Thoracic aorta (tissue), 2 donors: ENCODE measurements at regions not wholly inside any gene's neighbourhood (a gene's known extent, or its start where the extent isn't known, plus 50 kb on each side); places are given as distances from the start of the nearest gene placed in this dataset.

Source experiments
- ATAC-seq: fragments of 150-250 bp; one replicate; pipeline ENCODE4 v1.8.0; 2017; ENCODE audit warnings: low read depth; ENCODE audit not compliant: insufficient number of reproducible peaks, low FRiP score
- DNase-seq: peaks from one replicate; pipeline ENCODE4 v3.0.0-alpha.2; 2020; ENCODE audit warnings: low spot score
- H3K27ac ChIP-seq, 2 donors: fragments of 200-600 bp; sonication (generic); 1 replicate in 1 of 2; 2 replicates in 1 of 2; pipeline ENCODE4 v1.5.1; 2016; ENCODE audit warnings: mild to moderate bottlenecking in 2 of 2, moderate library complexity in 2 of 2
- H3K27me3 ChIP-seq: fragments of 200-600 bp; sonication (generic); replicated peaks from 2 replicates; pipeline ENCODE4 v1.6.0; 2016; ENCODE audit warnings: mild to moderate bottlenecking; ENCODE audit not compliant: insufficient read depth
- H3K36me3 ChIP-seq: fragments of 200-600 bp; sonication (generic); one replicate; pipeline ENCODE4 v1.5.1; 2016
- H3K4me1 ChIP-seq, 2 donors: fragments of 200-600 bp; sonication (generic); 1 replicate in 1 of 2; 2 replicates in 1 of 2; pipeline versions ENCODE4 v1.5.1 to v1.6.0; 2016; ENCODE audit warnings: low read depth in 2 of 2, mild to moderate bottlenecking in 1 of 2; ENCODE audit not compliant: control insufficient read depth in 1 of 2
- H3K4me3 ChIP-seq: fragments of 200-600 bp; sonication (generic); 2 replicates; pipeline ENCODE4 v1.5.1; 2016; ENCODE audit warnings: mild to moderate bottlenecking
- H3K9me3 ChIP-seq: fragments of 200-600 bp; sonication (generic); 2 replicates; pipeline ENCODE4 v1.5.1; 2016
- CTCF ChIP-seq: fragments of 200-600 bp; sonication (generic); IDR thresholded peaks from one replicate; pipeline ENCODE4 v1.5.1; 2019; ENCODE audit warnings: antibody characterized with exemption

DNA sequence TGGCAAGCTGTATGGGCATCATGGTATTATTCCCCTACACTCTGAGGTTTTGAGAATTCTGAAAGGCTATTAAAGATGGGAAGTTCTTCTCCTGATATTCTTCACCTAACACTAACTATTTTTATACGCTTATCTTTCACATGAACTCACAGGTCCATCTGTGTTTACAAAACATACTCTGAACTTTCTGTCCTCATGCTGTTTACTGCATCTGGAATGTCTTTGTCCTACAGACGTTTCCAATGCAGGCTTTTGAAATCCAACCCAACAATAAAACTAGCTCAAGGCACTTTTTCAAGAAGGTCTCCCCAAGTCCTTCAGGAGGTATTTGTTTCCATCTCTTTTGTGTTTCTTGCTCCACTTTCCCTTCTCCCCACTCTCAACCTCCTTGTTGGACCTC, 60.5 kb upstream of the MLIP start:
- Histone ChIP-seq H3K27me3 (no peaks in the 10 kb centered on the region), H3K9me3 (no peaks in the 10 kb centered on the region), H3K27ac (no peak overlapping the region), H3K4me3 (no peak overlapping the region), H3K4me1 (peaks cover 5 to 13% of the 10 kb centered on the region in 2 donors), H3K36me3 (no peaks in the 10 kb centered on the region)
- no peak for TF ChIP-seq CTCF
- DNase-seq (no peak), ATAC-seq (no peak)

DNA sequence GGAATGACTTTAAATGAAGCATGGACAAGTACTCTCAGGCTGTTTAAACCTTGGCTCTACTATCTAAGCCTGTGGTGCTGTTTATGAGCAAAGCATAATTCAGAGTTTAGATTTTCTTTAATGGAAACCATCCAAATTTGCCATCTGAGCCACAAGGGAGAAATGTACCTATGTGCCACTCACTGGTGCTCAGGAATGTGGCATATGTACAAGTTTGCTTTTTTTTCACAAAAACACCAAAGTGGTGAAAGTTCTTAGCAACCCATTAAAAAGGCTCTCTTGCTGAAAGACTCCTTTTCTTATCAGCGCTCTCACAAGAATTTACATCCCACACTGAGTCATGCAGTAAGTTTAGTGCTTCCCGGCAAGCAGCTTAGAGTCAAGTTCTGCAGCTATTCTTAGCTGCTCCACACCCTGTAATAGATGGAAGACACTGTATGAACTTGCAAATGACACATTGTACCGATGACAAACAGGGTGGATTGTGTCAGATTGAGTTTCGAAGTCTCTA, 57.3 kb upstream of the MLIP start:
- Histone ChIP-seq H3K36me3 (no peaks in the 10 kb centered on the region), H3K9me3 (no peaks in the 10 kb centered on the region), H3K4me1 (peaks cover 5 to 15% of the 10 kb centered on the region in 2 donors), H3K4me3 (peak overlapping the region; percentile 34), H3K27me3 (no peaks in the 10 kb centered on the region), H3K27ac (peak overlapping the region in 1 of 2 donors; percentile 24)
- ATAC-seq (peak; percentile 64), DNase-seq (peak; percentile 15)
- no peak for TF ChIP-seq CTCF

- H3K4me3 ChIP-seq: no peak overlapping the region
- no peaks in the 10 kb centered on the region for H3K36me3 ChIP-seq
- H3K9me3 ChIP-seq: no peaks in the 10 kb centered on the region
- H3K27ac ChIP-seq: no peak overlapping the region
- ATAC-seq (no peak), DNase-seq (no peak)
- peaks cover 5 to 20% of the 10 kb centered on the region in 2 donors for H3K4me1 ChIP-seq
- H3K27me3 ChIP-seq: no peaks in the 10 kb centered on the region
- no peak for TF ChIP-seq CTCF
Measured at GRCh38 chr6:54056105-54056504, 55.1 kb upstream of the MLIP start.

DNA sequence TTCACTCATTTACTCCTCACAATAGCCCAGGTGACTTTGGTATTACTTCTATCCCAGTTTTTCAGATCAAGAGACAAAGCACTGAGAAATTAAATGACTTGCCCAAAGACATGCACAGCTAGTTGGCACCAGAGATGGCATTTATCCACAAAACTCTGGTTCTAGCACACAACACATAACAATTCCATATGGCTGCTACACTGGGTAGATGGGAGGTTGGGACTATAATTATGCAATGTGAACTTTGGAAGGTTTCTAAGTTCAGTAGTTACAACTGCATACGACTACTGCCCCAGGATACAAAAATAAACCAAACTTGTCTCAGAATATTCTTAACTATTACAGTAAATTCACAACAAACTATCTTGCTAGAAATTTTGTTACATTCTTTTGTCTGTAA, 54.2 kb upstream of the MLIP start:
- Histone ChIP-seq H3K4me1 (peaks cover 5 to 20% of the 10 kb centered on the region in 2 donors), H3K27me3 (no peaks in the 10 kb centered on the region), H3K9me3 (no peaks in the 10 kb centered on the region), H3K27ac (no peak overlapping the region), H3K4me3 (no peak overlapping the region), H3K36me3 (no peaks in the 10 kb centered on the region)
- ATAC-seq (no peak), DNase-seq (no peak)
- no peak for TF ChIP-seq CTCF

GRCh38 chr6:54058236-54058635, 53.0 kb upstream of the MLIP start:
- TF ChIP-seq CTCF: no peak
- DNase-seq (no peak), ATAC-seq (no peak)
- Histone ChIP-seq H3K36me3 (no peaks in the 10 kb centered on the region), H3K9me3 (no peaks in the 10 kb centered on the region), H3K27me3 (no peaks in the 10 kb centered on the region), H3K4me3 (no peak overlapping the region), H3K4me1 (peaks cover 5 to 20% of the 10 kb centered on the region in 2 donors), H3K27ac (no peak overlapping the region)
